ENCODE measurements at regions not wholly inside any gene's neighbourhood (a gene's known extent, or its start where the extent isn't known, plus 50 kb on each side); places are given as distances from the start of the nearest gene placed in this dataset.
"Not testable (repeated sequence)": the region's sequence is repeated elsewhere in the genome, so short reads cannot be mapped to it uniquely, and the experiment has no call there.

DNA sequence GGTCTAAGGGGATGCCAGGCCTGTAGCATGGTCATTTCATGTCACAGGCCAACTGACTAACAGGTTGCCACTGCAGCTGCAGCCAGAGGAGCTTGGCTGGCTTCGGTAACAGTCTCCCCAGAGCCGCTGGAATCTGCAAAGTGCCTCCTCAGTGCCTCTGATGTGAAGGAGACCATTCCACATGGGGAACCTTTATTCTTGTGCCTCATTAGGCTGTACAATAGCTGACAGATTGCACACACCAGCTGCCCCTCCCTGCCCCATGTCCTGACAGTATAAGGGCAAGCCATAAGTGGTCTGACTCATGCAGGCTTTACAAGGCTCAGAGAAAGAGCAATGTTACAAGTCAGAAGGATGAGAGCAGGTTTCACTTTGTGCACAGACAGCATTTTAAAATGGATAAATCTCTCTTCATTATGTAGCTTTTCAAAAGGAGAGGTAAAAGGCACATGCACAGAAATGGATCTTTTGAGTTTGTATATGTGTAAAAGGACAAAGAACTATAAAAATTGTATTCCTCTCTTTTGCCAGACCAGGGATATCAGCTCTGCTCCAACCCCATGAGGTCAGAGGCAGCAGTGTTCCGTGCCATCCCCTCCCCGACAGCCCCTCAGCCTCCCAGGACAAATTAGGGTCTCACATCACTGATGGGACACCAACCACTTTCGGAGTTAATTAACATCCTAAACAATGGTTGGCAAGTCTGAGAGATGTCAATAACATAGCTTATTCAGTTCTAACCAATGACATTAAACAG, 467.8 kb downstream of the TMEM232 start:
- DNase-seq (ENCODE audit: low read depth, low spot score): no peak
- H3K4me3 ChIP-seq (ENCODE audit: low read length): no peak overlapping the region

DNA sequence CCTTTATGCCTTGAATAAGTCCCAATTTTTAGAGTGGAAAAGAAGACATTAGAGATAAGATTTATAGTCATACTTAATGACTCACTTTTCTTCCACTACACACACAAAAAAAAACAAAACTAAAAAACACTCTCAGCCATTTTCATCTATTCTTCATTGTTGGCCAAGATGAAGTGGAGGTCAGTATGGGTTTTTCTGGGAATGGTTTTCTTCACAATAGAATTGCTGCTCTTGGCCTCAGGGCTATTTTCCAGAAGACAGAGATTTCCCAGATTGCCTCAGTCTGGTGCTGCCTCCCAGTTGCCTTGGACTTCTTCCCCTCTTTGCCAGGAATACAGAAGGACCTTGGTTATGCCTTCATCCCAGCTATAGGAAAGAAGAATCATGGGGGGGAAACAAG, 463.7 kb downstream of the TMEM232 start:
- DNase-seq (ENCODE audit: low read depth, low spot score): no peak
- H3K4me3 ChIP-seq (ENCODE audit: low read length): no peak overlapping the region

GRCh38 chr5:110264661-110265060, 461.8 kb downstream of the TMEM232 start:
- no peak for DNase-seq (ENCODE audit: low read depth, low spot score)
- H3K4me3 ChIP-seq (ENCODE audit: low read length): no peak overlapping the region

DNA sequence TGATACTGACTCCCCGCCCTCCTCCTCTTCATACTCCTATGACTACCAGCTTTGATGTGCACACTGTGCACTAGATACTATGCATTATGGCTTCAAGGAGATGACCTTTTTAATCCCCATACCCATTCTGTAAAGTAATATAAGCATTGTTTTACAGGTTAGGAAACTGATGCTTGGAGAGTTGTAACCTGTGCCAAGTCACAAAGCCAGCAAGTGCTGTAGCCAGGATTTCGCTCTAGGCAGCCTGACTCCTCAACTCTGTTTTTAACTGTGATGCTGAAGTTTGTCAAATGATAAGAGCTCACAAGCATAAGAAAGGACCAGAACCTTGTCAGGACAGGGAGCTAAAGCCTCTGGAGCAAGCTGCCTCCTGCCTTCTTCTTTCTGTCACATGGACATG, 461.3 kb downstream of the TMEM232 start:
- no peak overlapping the region for H3K4me3 ChIP-seq (ENCODE audit: low read length)
- no peak for DNase-seq (ENCODE audit: low read depth, low spot score)

- no peak for DNase-seq (ENCODE audit: low read depth, low spot score)
- no peak overlapping the region for H3K4me3 ChIP-seq (ENCODE audit: low read length)
Observed at GRCh38 chr5:110267714-110268113, 458.8 kb downstream of the TMEM232 start.

DNA sequence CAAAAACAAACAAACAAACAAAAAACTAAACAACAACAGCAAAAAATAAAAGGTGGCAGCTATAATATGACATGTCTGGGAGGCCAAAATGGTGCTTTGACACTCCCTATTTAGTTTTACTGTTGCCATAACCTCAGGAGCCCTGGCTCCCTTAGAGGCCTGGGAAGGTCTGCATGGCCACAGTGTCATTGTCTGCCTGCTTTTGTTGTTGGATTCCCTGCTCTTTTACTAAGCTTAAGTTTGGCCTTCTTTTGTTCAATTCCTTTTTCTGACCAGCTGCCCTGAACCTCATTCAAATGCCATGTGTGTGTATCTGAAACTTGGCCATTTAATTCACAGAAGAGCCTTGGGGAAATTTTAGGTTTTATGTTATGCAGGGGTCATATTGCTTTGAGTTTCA, 458.2 kb downstream of the TMEM232 start:
- H3K4me3 ChIP-seq (ENCODE audit: low read length): no peak overlapping the region
- DNase-seq (ENCODE audit: low read depth, low spot score): no peak

DNA sequence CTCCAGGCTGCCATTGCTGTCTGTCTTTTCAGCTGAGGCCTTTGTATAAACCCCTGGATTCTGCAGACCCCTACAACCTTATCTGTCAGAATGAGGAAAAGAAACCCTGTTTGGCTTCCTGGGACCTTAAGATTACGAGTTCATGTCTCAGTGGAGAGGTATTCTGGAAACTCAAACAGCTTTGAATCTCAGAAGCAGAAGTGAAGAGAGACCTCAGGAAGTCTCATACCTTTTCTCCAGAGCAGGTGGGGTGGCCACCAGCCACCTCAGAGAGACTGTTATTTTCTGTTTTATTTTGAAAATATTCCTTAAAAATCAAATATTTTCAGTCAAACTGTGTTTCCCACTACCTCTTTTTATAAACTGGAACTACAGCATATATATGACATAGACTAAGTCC, 457.5 kb downstream of the TMEM232 start:
- no peak for DNase-seq (ENCODE audit: low read depth, low spot score)
- no peak overlapping the region for H3K4me3 ChIP-seq (ENCODE audit: low read length)

DNA sequence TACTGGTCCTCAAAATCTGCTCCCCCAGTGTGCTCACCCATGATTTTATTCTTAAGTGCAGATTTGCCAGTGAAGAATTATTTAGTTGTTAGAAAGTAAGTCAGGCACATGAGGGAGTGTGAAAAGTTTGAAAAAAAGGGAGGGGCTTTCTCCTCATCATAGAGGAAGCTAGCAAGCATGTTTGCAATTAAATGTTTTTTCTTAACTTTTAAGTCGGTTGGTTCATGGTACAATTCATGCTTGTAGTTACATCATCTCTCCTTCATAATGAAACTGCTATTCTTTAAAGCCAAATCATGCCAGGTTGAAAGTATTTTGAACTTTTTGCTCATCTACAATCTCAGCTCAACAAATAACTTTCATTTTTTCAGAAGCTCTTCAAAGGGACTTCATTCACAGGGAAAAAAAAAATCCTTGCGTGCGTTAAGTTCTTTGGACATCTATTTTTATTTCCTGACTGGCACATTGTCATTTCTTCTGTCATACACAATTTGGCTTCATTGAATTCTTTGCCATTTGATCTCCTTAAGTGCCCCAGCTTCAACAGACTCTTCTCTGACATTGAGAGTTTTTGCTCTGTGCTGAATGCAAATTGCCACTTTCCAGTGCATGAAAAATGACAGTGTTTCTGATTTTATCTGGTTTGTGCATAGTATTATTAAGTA, 456.9 kb downstream of the TMEM232 start:
- H3K4me3 ChIP-seq (ENCODE audit: low read length): no peak overlapping the region
- DNase-seq (ENCODE audit: low read depth, low spot score): no peak

DNA sequence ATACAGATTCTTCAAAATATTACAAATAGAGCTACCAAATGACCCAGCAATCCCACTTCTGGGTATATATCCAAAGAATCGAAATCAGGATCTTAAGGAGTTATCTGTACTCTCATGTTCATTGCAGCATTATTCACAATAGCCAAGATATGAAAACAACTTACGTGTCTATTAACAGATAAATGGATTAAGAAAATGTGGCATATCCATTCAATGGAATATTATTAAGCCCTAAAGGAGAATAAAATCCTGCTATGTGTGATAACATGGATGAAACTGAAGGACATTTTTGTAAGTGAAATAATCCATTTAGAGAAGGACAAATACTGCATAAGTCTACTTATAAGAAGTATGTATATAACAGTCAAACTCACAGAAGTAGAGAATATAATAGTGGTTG, 450.6 kb downstream of the TMEM232 start:
- H3K4me3 ChIP-seq (ENCODE audit: low read length): no peak overlapping the region
- DNase-seq (ENCODE audit: low read depth, low spot score): no peak

- DNase-seq (ENCODE audit: low read depth, low spot score); H3K4me3 ChIP-seq (ENCODE audit: low read length): not testable (repeated sequence)
Observed at GRCh38 chr5:110278449-110278848, 448.0 kb downstream of the TMEM232 start.

- H3K4me3 ChIP-seq (ENCODE audit: low read length); DNase-seq (ENCODE audit: low read depth, low spot score): not testable (repeated sequence)
Observed at GRCh38 chr5:110284121-110284520, 442.4 kb downstream of the TMEM232 start.

DNA sequence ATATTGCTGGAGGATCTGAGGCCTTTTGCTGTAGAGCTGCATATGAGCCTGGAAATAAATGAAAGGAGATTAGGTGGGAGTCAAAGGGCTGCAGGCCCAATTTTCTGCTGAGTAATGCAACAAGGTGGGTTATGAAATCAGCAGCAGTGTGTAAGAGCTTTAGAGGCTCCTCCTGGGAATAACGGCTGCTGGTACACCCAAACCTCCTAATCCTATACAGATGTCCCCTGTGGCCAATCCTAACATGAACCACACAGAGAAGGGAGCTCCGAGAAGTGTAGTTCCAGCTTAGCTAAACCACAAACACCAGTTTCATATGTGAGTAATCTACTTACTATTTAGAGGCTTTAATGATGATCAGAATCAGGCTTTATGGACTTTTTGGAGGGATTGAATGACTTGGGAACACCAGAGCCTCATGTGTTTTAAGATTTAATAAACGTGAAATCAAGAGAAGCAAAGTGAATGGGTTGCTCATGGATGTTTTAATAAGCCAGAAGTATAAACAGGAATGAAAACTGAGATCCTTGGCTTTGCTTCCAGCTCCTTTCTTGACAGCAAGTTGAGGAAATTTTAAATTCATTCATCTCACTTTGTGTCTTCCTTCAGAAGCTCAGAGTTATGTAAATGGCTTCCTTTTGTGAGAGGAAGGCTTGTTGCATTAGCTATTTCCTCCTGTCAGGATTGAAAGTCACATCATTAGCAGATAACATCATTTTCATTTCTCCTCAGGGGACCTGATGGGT, 437.5 kb downstream of the TMEM232 start:
- no peak for DNase-seq (ENCODE audit: low read depth, low spot score)
- H3K4me3 ChIP-seq (ENCODE audit: low read length): no peak overlapping the region

DNA sequence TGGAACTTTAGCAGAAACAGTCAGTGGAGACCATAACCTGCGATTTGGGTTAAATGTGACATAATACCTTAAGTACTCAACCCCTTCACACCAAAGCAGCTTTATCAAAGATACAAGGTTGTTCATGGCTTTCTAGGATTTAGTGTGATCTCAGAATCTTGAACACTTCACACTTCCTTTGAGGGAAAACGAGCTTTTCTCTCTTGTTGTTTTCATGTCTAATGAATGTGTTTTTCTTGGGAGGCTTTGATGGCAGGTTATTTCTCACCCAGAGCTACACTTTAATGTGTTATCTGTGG, 437.0 kb downstream of the TMEM232 start:
- DNase-seq (ENCODE audit: low read depth, low spot score): no peak
- H3K4me3 ChIP-seq (ENCODE audit: low read length): no peak overlapping the region

GRCh38 chr5:110290542-110290941, 435.9 kb downstream of the TMEM232 start:
- DNase-seq (ENCODE audit: low read depth, low spot score): no peak
- no peak overlapping the region for H3K4me3 ChIP-seq (ENCODE audit: low read length)

DNA sequence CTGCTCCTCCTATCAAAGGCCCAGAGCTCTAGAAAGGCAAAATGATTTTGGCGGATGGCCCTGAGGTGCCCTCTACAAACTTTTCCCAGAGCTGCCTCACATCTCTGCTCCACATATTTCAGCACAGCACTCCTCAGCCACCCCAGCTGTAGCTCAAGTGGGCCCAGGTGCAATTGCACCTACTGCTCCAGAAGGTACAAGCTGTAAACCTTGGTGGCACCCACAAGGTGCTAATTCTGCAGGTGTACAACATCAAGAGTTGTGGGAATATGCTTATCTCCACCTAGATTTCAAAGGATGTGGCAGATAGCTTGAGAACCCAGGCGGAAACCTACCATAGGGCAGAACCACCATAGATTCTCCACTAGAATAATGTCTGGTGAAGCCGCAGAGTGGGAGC, 432.2 kb downstream of the TMEM232 start:
- peak; percentile 10 for DNase-seq (ENCODE audit: low read depth, low spot score)
- H3K4me3 ChIP-seq (ENCODE audit: low read length): no peak overlapping the region

- no peak overlapping the region for H3K4me3 ChIP-seq (ENCODE audit: low read length)
- DNase-seq (ENCODE audit: low read depth, low spot score): no peak
Observed at GRCh38 chr5:110297152-110297670, 429.3 kb downstream of the TMEM232 start.

DNA sequence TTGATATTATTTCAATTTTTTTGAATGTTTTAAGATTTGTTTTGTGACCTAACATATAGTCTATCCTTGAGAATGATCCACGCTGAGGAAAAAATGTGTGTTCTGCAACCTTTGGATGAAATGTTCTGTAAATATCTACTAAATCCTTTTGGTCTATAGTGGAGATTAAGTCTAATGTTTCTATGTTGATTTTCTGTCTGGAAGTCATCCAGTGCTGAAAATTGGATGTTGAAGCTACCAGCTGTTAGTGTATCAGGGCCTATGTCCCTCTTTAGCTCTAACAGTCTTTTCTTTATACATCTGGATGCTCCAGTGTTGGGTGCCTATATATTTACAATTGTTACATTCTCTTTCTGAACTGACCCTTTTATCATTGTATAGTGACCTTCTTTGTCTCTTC, 422.3 kb downstream of the TMEM232 start:
- no peak overlapping the region for H3K4me3 ChIP-seq (ENCODE audit: low read length)

GRCh38 chr5:110306650-110307049, 419.8 kb downstream of the TMEM232 start:
- DNase-seq (ENCODE audit: low read depth, low spot score): no peak
- H3K4me3 ChIP-seq (ENCODE audit: low read length): no peak overlapping the region

More for the DNA sequence above, 422.3 kb downstream of the TMEM232 start:
- DNase-seq (ENCODE audit: low read depth, low spot score): no peak

GRCh38 chr5:110309222-110309621, 417.2 kb downstream of the TMEM232 start:
- no peak for DNase-seq (ENCODE audit: low read depth, low spot score)
- no peak overlapping the region for H3K4me3 ChIP-seq (ENCODE audit: low read length)

DNA sequence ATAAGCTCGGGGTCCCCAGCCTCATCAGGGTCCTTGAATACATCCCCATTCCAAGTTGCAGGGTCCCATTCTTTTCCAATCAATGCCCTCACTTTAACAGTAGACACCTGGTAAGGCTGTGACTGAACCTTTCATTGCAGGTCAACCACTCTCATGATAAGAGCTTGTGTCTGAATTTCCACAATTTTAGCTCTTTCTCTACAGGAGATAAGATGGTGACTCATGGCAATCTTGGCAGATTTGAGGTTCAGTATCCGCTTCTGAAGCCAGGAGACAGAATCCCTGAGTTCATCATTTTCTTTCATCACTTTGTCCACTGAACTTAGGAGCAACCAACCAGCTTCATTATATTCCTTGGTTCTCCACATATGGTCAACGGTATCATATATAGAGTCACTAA, 409.9 kb downstream of the TMEM232 start:
- not testable (repeated sequence) for DNase-seq (ENCODE audit: low read depth, low spot score)

More for the DNA sequence above, 409.9 kb downstream of the TMEM232 start:
- not testable (repeated sequence) for H3K4me3 ChIP-seq (ENCODE audit: low read length)

Measured in Jurkat, Clone E6-1 (cell line).